ENCODE measurements at regions not wholly inside any gene's neighbourhood (a gene's known extent, or its start where the extent isn't known, plus 50 kb on each side); places are given as distances from the start of the nearest gene placed in this dataset.

DNA sequence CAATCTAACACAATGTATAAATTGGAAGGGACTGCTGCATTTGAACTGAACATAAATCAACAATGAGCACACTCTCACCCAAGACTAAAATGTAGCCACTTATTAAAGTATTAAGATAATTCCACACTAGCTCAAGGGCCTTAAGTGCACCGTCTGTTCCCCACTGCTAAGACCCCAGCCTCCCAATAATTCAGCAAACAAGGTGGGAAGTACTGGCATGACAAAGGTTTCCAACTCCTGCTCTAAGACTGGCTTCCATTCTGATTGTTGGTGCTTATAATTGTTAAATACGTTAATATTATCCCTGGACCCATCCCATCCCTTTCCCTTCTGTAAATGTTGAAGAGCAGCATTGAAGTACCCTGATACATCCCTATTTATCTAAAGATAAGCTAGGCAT is 636.7 kb downstream of the NR2F1-AS1 start:
- TF ChIP-seq, protein P1, sequence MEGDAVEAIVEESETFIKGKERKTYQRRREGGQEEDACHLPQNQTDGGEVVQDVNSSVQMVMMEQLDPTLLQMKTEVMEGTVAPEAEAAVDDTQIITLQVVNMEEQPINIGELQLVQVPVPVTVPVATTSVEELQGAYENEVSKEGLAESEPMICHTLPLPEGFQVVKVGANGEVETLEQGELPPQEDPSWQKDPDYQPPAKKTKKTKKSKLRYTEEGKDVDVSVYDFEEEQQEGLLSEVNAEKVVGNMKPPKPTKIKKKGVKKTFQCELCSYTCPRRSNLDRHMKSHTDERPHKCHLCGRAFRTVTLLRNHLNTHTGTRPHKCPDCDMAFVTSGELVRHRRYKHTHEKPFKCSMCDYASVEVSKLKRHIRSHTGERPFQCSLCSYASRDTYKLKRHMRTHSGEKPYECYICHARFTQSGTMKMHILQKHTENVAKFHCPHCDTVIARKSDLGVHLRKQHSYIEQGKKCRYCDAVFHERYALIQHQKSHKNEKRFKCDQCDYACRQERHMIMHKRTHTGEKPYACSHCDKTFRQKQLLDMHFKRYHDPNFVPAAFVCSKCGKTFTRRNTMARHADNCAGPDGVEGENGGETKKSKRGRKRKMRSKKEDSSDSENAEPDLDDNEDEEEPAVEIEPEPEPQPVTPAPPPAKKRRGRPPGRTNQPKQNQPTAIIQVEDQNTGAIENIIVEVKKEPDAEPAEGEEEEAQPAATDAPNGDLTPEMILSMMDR (conservative IDR thresholded peaks at IDR 0.05; ENCODE audit: low read length), result no peak
- no peak for TF ChIP-seq EZH2phosphoT487 (IDR thresholded peaks at IDR 0.05; ENCODE audit: borderline replicate concordance)
- Histone ChIP-seq H3K36me3 (ENCODE audit: insufficient read depth, low read length) (no peaks in the 10 kb centered on the region), H3K9me2 (replicated peaks; ENCODE audit: low read depth, low read length) (no peaks in the 10 kb centered on the region), H3F3A (ENCODE audit: low read depth) (no peaks in the 10 kb centered on the region), H3K9ac (ENCODE audit: low read depth, low read length, poor library complexity, severe bottlenecking) (no peak overlapping the region), H3K4me2 (ENCODE audit: low read depth, low read length, poor library complexity, severe bottlenecking) (no peak overlapping the region), H3K9me3 (ENCODE audit: insufficient read depth, low read depth, low read length) (no peaks in the 10 kb centered on the region), H3K4me1 (ENCODE audit: insufficient read depth, low read length, poor library complexity, severe bottlenecking) (no peaks in the 10 kb centered on the region), H2AFZ (ENCODE audit: low read length) (no peak overlapping the region), H3K79me2 (ENCODE audit: insufficient read depth, low read length) (no peaks in the 10 kb centered on the region), H3K27me3 (ENCODE audit: insufficient read depth, low read length, poor library complexity, severe bottlenecking) (no peaks in the 10 kb centered on the region), H4K20me1 (ENCODE audit: insufficient read depth, low read length, poor library complexity, severe bottlenecking) (no peaks in the 10 kb centered on the region), H3K4me3 (ENCODE audit: low read length, poor library complexity, severe bottlenecking) (no peak overlapping the region)

DNA sequence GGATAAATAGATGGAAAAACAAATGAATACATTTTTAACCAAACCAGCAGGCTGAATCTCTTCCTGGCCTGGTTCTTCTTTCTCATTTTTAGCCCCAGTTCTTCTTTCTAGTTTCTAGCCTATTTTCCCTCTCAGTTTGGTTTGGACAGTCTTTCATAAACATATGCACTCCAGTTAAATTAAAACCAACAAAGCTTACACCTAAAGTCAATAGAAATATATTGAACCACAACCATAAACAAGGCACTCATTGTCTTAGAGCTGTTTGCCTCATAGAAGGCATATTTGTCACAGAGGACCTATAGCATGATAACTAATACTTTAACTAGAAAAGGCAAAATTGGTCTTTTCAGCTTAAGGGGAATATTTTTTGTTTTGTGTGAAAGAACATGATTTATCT is 638.3 kb downstream of the NR2F1-AS1 start:
- Histone ChIP-seq H3K4me1 (ENCODE audit: insufficient read depth, low read length, poor library complexity, severe bottlenecking) (no peaks in the 10 kb centered on the region), H3K79me2 (ENCODE audit: insufficient read depth, low read length) (no peaks in the 10 kb centered on the region), H4K20me1 (ENCODE audit: insufficient read depth, low read length, poor library complexity, severe bottlenecking) (no peaks in the 10 kb centered on the region), H3K4me3 (ENCODE audit: low read length, poor library complexity, severe bottlenecking) (no peak overlapping the region), H3K27me3 (ENCODE audit: insufficient read depth, low read length, poor library complexity, severe bottlenecking) (no peaks in the 10 kb centered on the region), H3K36me3 (ENCODE audit: insufficient read depth, low read length) (no peaks in the 10 kb centered on the region), H2AFZ (ENCODE audit: low read length) (no peak overlapping the region), H3K9ac (ENCODE audit: low read depth, low read length, poor library complexity, severe bottlenecking) (no peak overlapping the region), H3K4me2 (ENCODE audit: low read depth, low read length, poor library complexity, severe bottlenecking) (no peak overlapping the region), H3K9me3 (ENCODE audit: insufficient read depth, low read depth, low read length) (no peaks in the 10 kb centered on the region), H3F3A (ENCODE audit: low read depth) (no peaks in the 10 kb centered on the region), H3K9me2 (replicated peaks; ENCODE audit: low read depth, low read length) (no peaks in the 10 kb centered on the region)
- TF ChIP-seq, protein P1 (conservative IDR thresholded peaks at IDR 0.05; ENCODE audit: low read length), result no peak
- TF ChIP-seq EZH2phosphoT487 (IDR thresholded peaks at IDR 0.05; ENCODE audit: borderline replicate concordance), result no peak

DNA sequence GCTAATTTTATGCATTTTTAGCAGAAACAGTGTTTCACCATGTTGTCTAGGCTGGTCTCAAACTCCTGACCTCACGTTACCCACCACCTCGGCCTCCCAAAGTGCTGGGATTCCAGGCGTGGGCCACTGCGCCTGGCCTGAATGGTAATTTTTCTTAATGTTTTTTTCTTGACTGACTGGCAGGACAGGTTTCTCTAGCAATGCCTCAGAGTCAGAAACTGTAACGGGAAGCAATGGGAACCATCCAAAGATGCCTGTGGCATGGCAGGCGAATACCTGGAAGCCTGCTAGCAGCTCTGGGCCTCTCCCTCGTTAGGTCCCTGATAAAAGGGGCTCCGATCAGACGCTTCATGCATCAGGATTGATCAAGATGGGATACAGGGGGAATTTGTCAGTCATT is 639.2 kb downstream of the NR2F1-AS1 start:
- no peaks in the 10 kb centered on the region for H3K27me3 ChIP-seq (ENCODE audit: insufficient read depth, low read length, poor library complexity, severe bottlenecking)
- H3K4me3 ChIP-seq (ENCODE audit: low read length, poor library complexity, severe bottlenecking), result no peak overlapping the region
- H2AFZ ChIP-seq (ENCODE audit: low read length), result no peak overlapping the region
- no peaks in the 10 kb centered on the region for H4K20me1 ChIP-seq (ENCODE audit: insufficient read depth, low read length, poor library complexity, severe bottlenecking)
- no peak overlapping the region for H3K9ac ChIP-seq (ENCODE audit: low read depth, low read length, poor library complexity, severe bottlenecking)
- no peak for TF ChIP-seq EZH2phosphoT487 (IDR thresholded peaks at IDR 0.05; ENCODE audit: borderline replicate concordance)
- TF ChIP-seq, protein P1 (conservative IDR thresholded peaks at IDR 0.05; ENCODE audit: low read length), result no peak
- no peak overlapping the region for H3K4me2 ChIP-seq (ENCODE audit: low read depth, low read length, poor library complexity, severe bottlenecking)
- no peaks in the 10 kb centered on the region for H3K4me1 ChIP-seq (ENCODE audit: insufficient read depth, low read length, poor library complexity, severe bottlenecking)
- H3K79me2 ChIP-seq (ENCODE audit: insufficient read depth, low read length), result no peaks in the 10 kb centered on the region
- no peaks in the 10 kb centered on the region for H3F3A ChIP-seq (ENCODE audit: low read depth)
- no peaks in the 10 kb centered on the region for H3K36me3 ChIP-seq (ENCODE audit: insufficient read depth, low read length)
- H3K9me2 ChIP-seq (replicated peaks; ENCODE audit: low read depth, low read length), result no peaks in the 10 kb centered on the region
- H3K9me3 ChIP-seq (ENCODE audit: insufficient read depth, low read depth, low read length), result no peaks in the 10 kb centered on the region

All from Loucy (cell line).